Tibial artery (tissue), 4 donors: ENCODE measurements at regions not wholly inside any gene's neighbourhood (a gene's known extent, or its start where the extent isn't known, plus 50 kb on each side); places are given as distances from the start of the nearest gene placed in this dataset.

Source experiments
- DNase-seq, 2 donors: peaks; one replicate each; pipeline ENCODE4 v3.0.0-alpha.2; 2019
- H3K27ac ChIP-seq, 2 donors: fragments of 200-600 bp; sonication (generic) in 1 of 2; 1 replicate in 1 of 2; 2 replicates in 1 of 2; pipeline ENCODE4 v1.5.1; 2018 to 2019; ENCODE audit warnings: mild to moderate bottlenecking in 1 of 2
- H3K27me3 ChIP-seq, 2 donors: fragments of 200-600 bp; sonication (generic) in 1 of 2; one replicate each; pipeline versions ENCODE4 v1.5.1 to v1.6.0; 2016 to 2019
- H3K36me3 ChIP-seq, 3 donors: fragments of 200-600 bp; sonication (generic) in 2 of 3; one replicate each; pipeline ENCODE4 v1.5.1; 2016 to 2019; ENCODE audit warnings: mild to moderate bottlenecking in 2 of 3
- H3K4me1 ChIP-seq, 4 donors: fragments of 200-600 bp; sonication (generic) in 2 of 4; 1 replicate in 3 of 4; 2 replicates in 1 of 4; pipeline ENCODE4 v1.5.1; 2016 to 2019
- H3K4me3 ChIP-seq, 2 donors: fragments of 200-600 bp; sonication (generic) in 1 of 2; 1 replicate in 1 of 2; 2 replicates in 1 of 2; pipeline ENCODE4 v1.5.1; 2018 to 2019; ENCODE audit warnings: mild to moderate bottlenecking in 2 of 2
- H3K9me3 ChIP-seq, 3 donors: fragments of 200-600 bp; sonication (generic) in 1 of 3; one replicate each; pipeline ENCODE4 v1.5.1; 2016 to 2019
- CTCF ChIP-seq, 2 experiments: fragments of 200-600 bp in 1 of 2; fragments of 450-650 bp in 1 of 2; IDR thresholded peaks; one replicate each; pipeline ENCODE4 v1.5.1; 2017 to 2019; ENCODE audit warnings: antibody characterized with exemption in 2 of 2, mild to moderate bottlenecking in 1 of 2, moderate library complexity in 1 of 2
- intact Hi-C: fragments of 100-400 bp; cut with DNase I; formaldehyde crosslinking; loops from one replicate; pipeline ENCODE4 v1.15.0; 2023; ENCODE audit warnings: low total_unique reads

- TF ChIP-seq CTCF (IDR thresholded peaks at IDR 0.05), result no peak
Observed at GRCh38 chr5:38149815-38150195, 108.6 kb upstream of the EGFLAM start.

GRCh38 chr5:38148021-38148625, 110.2 kb upstream of the EGFLAM start:
- intact Hi-C loops, result no loop called here
- no peak for DNase-seq
- TF ChIP-seq CTCF (IDR thresholded peaks at IDR 0.05), result no peak
- no peaks in the 10 kb centered on the region for H3K4me1 ChIP-seq
- H3K27ac ChIP-seq, result no peak overlapping the region
- H3K27me3 ChIP-seq, result no peaks in the 10 kb centered on the region
- H3K36me3 ChIP-seq, result no peaks in the 10 kb centered on the region
- no peaks in the 10 kb centered on the region for H3K9me3 ChIP-seq
- H3K4me3 ChIP-seq, result no peak overlapping the region

More at GRCh38 chr5:38149815-38150195, 108.6 kb upstream of the EGFLAM start:
- Histone ChIP-seq H3K4me3 (no peak overlapping the region), H3K9me3 (no peaks in the 10 kb centered on the region), H3K27ac (no peak overlapping the region), H3K4me1 (no peaks in the 10 kb centered on the region), H3K36me3 (no peaks in the 10 kb centered on the region), H3K27me3 (no peaks in the 10 kb centered on the region)
- intact Hi-C loops, result no loop called here
- DNase-seq, result no peak

- no peak overlapping the region for H3K4me3 ChIP-seq
- no peak for TF ChIP-seq CTCF (IDR thresholded peaks at IDR 0.05)
- no peaks in the 10 kb centered on the region for H3K9me3 ChIP-seq
- no peak for DNase-seq
- H3K36me3 ChIP-seq, result no peaks in the 10 kb centered on the region
- no peaks in the 10 kb centered on the region for H3K4me1 ChIP-seq
- H3K27ac ChIP-seq, result no peak overlapping the region
- H3K27me3 ChIP-seq, result no peaks in the 10 kb centered on the region
- intact Hi-C loops, result no loop called here
Observed at GRCh38 chr5:38143384-38143783, 115.0 kb upstream of the EGFLAM start.

- TF ChIP-seq CTCF (IDR thresholded peaks at IDR 0.05), result no peak
Observed at GRCh38 chr5:38141665-38142064, 116.7 kb upstream of the EGFLAM start.

GRCh38 chr5:38138574-38138973, 119.8 kb upstream of the EGFLAM start:
- H3K4me1 ChIP-seq, result no peaks in the 10 kb centered on the region
- H3K27me3 ChIP-seq, result peaks cover 0 to 4% of the 10 kb centered on the region in 2 donors
- DNase-seq, result no peak
- intact Hi-C loops, result no loop called here
- H3K9me3 ChIP-seq, result no peaks in the 10 kb centered on the region
- H3K27ac ChIP-seq, result no peak overlapping the region
- no peaks in the 10 kb centered on the region for H3K36me3 ChIP-seq
- TF ChIP-seq CTCF (IDR thresholded peaks at IDR 0.05), result no peak
- H3K4me3 ChIP-seq, result no peak overlapping the region

More at GRCh38 chr5:38141665-38142064, 116.7 kb upstream of the EGFLAM start:
- intact Hi-C loops, result no loop called here
- no peak overlapping the region for H3K4me3 ChIP-seq
- no peaks in the 10 kb centered on the region for H3K36me3 ChIP-seq
- H3K9me3 ChIP-seq, result no peaks in the 10 kb centered on the region
- no peaks in the 10 kb centered on the region for H3K4me1 ChIP-seq
- DNase-seq, result no peak
- no peak overlapping the region for H3K27ac ChIP-seq
- no peaks in the 10 kb centered on the region for H3K27me3 ChIP-seq
